NCI-H1417 treated with DMSO at 0.1 percent for 48 hours (cell line): ENCODE measurements at regions not wholly inside any gene's neighbourhood (a gene's known extent, or its start where the extent isn't known, plus 50 kb on each side); places are given as distances from the start of the nearest gene placed in this dataset.

Source experiments
- DNase-seq: peaks from one replicate; lab custom pipeline; 2025; lab: John Stamatoyannopoulos, UW

DNA sequence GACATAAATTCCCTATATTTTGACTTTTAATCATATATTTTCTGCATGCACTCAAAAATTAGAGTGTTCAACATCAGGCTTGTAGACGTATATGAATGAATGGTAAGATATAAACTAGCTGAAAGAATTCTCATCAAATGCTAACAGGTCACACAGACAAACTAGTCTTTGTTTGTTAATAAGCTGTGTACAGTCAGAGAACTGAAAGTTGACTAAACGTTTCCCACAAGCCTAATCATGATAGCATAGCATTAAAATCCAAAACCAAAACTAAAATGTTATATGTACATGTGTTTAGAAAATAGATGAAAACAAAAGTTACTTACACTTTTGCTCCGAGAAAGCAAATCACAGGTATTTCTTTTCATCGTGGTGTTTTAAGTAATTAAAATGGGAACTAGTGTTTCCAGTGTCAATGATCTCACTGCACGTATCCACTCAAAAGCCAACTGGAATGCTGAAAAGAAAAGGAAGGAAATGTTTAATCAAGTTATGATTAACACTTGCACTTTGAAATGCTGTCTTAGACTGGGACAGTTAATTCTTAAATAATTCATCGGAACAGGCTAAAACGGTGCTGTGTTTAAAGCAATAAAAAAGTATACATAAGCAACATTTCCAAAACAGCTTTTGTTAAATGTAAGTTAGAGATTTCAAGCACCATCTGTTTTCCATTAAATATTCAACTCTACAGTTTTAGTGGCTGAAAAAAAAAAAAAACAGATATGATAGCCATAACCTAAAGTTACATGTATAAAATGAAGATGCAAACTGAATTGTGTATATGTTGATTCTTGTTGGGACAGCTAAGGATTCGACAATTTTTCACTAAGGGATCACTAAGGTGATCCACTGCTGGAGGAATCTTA is 291.9 kb upstream of the PDE4D start:
- DNase-seq = no peak

GRCh38 chr5:60184606-60185005 is 291.1 kb upstream of the PDE4D start:
- DNase-seq = no peak

DNA sequence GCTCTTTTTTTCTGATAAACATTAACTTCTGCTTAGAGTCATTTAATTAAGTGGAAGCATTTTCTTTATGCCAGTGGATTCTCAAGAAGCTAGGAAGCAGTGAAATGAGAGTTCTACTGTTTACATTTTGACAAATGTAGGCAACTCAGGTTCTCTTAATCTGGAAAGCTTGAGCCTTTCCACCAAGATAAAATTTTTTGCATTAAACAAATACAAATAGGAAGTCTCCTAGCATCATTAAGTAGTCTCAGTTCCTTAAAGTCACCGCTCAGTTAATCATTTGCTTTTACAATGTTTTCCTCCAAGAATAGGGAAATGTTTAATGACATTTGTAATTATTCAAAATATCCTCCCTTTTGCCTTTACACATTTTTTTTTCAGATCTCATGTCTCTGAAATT is 290.4 kb upstream of the PDE4D start:
- DNase-seq = no peak

DNA sequence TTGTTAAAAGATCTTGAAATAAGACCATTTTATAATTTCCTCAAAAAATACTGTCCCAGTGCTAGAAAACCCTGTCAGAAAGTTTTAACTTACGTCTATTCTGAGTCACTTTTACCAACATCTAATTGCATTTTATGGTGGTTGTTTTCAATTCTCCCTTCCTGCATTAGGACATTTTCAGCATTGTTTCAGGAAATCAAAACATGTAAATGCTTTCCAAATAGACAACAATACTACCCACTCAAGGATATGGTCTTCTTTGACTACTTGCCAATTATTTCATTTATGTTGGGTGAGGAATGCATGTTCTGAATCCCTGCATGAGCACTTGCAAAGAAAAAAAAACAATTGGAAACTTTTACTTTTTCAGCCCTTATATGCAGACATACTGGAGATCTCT is 284.6 kb upstream of the PDE4D start:
- DNase-seq = no peak

DNA sequence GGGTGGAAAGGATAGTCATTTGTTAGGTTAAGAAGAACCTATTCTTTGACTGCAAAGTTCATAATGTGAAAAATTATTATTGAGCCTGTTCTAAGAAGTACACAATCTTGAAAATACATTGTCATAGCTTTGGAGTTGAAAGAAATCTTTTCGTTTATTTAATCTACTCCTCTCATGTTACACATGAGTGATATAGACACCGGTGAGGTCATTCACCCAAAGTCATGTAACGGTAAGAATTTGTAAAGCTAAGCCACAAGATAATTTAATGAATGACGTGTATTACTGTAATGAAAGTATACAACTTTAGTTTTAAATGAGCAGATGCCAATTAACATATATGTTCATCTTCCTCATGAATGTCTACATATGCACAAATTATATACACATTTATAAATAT is 284.1 kb upstream of the PDE4D start:
- DNase-seq = no peak

DNA sequence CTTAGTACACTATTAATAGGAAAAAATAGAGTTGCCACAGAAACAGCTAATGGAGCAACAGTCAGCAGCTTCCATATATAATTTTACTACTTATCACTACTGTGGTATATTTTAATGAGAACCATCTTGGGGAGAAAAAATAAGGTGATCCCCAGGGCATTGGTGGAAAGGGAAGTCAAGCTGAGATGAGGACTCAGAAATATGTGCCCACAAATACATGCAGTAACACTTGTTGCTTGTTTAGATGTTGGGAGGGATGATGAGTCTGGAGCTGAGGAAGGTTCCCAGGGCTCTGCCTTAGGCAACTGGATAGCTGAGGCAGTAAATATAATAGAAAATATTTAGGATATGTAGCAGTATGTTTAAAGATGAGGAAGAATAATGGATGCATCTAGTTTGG is 280.1 kb upstream of the PDE4D start:
- no peak for DNase-seq

DNA sequence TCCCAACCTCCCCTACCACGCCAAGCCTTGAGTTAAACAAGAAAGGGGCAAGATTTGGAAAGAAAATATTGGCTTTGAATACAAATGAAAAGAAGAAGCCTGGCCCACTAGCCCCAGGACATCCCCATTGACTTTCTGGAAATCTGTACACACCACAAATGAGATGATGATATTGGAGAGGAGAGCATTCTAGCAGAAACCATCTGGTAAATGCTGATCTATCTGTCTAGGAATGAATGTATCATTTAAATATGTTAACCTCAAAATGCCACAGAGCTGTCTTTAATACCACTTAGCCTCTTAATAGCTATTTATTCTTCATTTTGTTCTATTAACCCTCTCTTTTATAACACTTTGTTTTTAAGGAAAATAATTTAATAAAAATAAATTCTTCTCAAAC is 270.2 kb upstream of the PDE4D start:
- no peak for DNase-seq

- DNase-seq = no peak
Observed at GRCh38 chr5:60162441-60162840, 268.9 kb upstream of the PDE4D start.

DNA sequence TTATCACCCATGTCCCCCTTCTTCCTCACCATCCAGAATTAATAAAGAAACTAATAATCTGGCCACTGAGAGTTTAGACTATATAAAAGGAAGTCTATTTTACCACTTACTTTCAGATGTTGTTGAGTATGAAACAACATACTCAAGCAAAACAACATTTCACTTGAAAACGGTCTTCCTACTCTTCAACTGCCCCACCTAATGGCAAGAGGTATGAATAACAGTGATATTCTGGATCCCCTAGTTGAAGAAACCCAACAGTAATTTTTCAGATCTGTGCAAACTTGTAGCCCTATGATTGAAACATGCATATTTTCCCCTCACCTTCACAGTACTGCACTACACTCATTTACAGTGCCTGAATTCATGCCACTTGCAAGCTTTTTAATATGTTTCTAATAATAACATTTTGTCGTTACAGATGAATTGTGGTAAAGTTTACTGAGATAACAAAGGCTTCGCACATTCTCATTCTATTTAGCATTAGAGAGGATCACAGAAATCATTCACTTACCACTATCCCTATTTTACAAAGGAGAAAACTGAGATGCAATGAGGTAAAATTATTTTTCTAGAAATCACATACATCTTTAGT is 267.9 kb upstream of the PDE4D start:
- no peak for DNase-seq

GRCh38 chr5:60149081-60149480 is 255.6 kb upstream of the PDE4D start:
- no peak for DNase-seq

GRCh38 chr5:60148366-60148765 is 254.8 kb upstream of the PDE4D start:
- DNase-seq = no peak

DNA sequence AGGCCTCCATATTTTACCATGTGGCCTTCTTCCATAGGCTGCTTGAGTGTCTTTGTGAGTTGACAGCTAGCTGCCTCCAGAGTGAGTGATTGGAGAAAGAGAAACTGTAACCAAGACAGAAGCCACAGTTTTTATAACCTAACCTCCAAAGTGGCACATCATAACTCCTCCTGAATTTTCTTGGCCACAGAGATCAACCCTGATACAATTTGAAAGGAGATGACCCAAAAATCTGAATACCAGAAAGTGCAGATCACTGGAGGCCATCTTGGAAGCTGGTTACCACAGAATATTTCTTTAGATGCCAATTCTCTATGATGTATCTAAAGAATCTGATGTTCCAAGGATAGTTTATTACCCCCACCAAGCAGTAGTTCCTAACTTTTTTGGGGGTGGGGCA is 254.3 kb upstream of the PDE4D start:
- DNase-seq = no peak

GRCh38 chr5:60143942-60144549 is 250.5 kb upstream of the PDE4D start:
- no peak for DNase-seq

GRCh38 chr5:60141119-60141518 is 247.6 kb upstream of the PDE4D start:
- no peak for DNase-seq

DNA sequence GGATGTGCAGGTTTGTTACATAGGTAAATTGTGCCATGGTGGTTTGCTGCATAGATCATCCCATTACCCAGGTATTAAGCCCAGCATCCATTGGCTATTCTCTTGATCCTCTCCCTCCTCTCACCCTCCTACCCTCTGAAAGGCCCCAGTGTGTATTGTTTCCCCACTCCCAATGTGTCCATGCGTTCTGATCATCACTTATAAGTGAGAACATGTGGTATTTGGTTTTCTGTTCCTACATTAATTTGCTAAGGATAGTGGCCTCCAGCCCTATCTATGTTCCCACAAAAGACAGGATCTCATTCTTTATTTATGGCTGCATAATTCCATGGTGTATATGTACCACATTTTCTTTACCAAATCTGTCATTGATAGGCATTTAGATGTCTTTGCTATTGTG is 243.3 kb upstream of the PDE4D start:
- DNase-seq = no peak

- no peak for DNase-seq
Observed at GRCh38 chr5:60131504-60131903, 238.0 kb upstream of the PDE4D start.

- no peak for DNase-seq
Observed at GRCh38 chr5:60125636-60126035, 232.1 kb upstream of the PDE4D start.

DNA sequence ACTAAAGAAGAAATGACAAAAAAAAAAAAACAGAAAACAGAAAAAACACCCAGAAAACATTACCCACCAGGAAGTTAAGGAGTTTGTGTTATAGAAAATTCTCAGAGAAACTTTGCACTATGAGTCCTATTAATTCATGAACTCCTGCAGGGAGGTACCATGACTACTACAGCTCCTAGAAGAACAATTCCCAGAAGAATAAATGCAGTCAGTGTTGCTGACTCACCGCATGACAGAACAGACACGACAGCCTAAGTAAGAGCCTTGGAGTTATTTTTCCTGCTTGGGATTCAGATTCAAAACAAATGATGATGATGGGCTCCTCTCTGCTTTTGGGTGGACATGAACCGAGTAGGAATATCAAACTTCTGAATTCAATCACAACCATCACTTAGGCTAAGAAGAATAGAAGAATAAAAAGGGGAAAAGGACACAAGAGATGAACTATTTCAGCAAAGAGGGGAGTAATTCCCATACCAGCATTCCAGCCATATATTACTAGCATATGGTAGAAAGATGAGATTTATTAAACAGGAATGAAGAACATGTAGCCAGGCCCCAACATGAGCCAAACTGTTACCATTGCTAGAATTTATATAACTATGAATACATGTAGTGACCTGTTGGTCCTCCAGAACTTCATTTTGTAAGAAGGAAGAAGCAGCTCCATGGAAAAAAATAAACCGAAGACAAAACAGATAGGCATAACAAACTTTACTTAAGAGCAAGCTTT is 209.6 kb upstream of the PDE4D start:
- DNase-seq = no peak

DNA sequence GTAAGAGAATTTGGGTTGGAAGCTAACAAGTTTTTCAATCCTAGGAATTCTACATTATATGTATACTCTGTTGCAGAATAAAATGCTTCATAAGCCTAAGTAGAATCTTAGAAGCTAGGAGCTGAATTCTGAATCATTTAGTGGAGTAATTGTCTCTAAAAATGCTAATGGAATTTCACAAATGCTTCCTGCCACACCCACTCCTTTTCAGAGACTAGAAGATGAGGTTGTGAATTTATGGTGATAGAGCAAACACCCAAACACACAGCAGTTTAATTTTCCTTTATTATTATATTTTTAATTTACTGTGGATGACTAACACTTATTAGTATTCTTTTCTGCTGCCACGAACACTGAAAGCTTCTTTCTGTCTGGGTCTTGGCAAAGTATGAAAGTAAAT is 208.0 kb upstream of the PDE4D start:
- DNase-seq = no peak

DNA sequence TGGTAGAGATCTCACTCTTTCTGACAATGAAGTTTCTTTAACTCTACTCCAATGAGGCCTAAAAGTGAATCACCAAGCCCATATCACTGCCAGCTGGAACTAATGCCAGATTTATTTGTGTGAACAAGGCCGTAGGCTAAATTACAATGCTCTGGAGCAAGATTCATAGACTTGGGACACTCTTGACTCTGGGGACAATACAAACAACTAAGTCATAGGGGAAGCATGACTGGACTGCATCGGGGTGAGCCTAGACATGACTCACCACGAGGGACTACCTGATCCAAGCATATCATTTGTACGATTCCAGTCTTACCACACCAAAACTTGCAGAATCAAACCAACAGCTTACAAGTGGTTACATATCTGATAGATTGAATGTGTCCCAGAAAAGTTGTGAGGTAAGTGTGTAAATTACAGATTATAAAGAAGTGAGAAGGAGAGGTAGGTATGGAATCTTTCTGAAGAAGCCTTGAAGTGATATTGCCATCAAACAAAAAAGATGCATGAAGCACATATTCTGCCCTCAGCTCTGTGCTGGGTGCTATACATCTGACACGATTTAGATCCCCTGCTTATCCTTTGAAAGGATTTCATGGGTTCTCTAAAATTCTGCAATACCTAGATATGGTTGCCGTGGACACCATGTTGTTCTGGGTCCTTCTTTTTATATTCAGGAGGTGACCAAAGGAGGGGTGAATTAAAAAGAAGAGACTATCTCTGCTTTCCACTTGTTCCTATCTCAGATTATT is 199.3 kb upstream of the PDE4D start:
- DNase-seq = no peak

DNA sequence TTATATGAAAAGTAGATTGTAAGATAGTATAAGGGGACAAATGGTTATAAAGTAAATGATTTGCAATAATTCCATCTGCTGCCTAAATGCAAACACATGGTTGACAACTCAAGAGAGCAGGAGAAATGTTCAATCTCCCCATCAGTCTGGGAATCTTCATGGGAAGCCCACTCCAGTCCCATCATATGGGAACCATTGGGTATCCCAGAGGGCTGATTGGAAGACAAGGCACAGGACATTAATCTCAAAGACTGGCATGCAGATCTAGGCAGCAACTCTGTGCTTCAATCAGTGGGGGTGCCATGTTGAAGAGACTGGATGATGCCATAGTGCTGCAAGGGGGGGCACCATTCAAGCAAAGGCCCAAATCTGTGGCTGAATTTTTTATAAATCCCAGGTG is 193.1 kb upstream of the PDE4D start:
- DNase-seq = no peak

DNA sequence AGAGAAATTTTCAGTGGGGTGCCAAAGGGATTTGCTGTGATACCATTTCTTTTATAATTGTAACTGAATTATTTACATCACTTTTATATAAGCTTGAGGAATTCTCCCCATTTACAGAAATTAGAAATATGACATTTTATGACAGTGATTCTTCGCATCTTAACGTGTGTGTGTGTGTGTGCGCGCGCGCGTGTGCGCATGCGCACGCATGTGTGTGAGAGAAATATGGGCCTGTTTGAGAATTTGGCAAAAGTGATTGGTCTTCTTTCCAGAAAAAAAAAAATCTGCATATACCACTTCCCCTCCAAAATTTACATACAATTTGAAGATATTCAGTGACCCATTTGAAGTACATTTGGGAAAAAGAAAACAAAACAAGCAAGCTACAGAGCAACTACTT is 190.7 kb upstream of the PDE4D start:
- no peak for DNase-seq
